HUES6 (cell line): ENCODE measurements at regions not wholly inside any gene's neighbourhood (a gene's known extent, or its start where the extent isn't known, plus 50 kb on each side); places are given as distances from the start of the nearest gene placed in this dataset.

ENCODE experiments used
- H3K27ac ChIP-seq: 2 replicates; pipeline ENCODE4 v1.7.0; 2013; ENCODE audit warnings: low read depth, mild to moderate bottlenecking, low read length, inconsistent platforms
- H3K27me3 ChIP-seq: 2 replicates; pipeline ENCODE4 v1.6.1; 2013; ENCODE audit warnings: low read length; ENCODE audit not compliant: control insufficient read depth, insufficient read depth
- H3K36me3 ChIP-seq: 2 replicates; pipeline ENCODE4 v1.6.1; 2013; ENCODE audit warnings: low read length; ENCODE audit not compliant: control insufficient read depth, insufficient read depth
- H3K4me1 ChIP-seq: 2 replicates; pipeline ENCODE4 v1.6.1; 2013; ENCODE audit warnings: low read length; ENCODE audit not compliant: control insufficient read depth, insufficient read depth
- H3K4me3 ChIP-seq: 2 replicates; pipeline ENCODE4 v1.5.1; 2013; ENCODE audit warnings: low read depth, low read length
- H3K9ac ChIP-seq: one replicate; pipeline ENCODE4 v1.6.1; 2013; ENCODE audit warnings: mild to moderate bottlenecking, low read length
- H3K9me3 ChIP-seq: 2 replicates; pipeline ENCODE4 v1.6.1; 2013; ENCODE audit warnings: low read depth, low read length; ENCODE audit not compliant: control insufficient read depth, insufficient read depth

DNA sequence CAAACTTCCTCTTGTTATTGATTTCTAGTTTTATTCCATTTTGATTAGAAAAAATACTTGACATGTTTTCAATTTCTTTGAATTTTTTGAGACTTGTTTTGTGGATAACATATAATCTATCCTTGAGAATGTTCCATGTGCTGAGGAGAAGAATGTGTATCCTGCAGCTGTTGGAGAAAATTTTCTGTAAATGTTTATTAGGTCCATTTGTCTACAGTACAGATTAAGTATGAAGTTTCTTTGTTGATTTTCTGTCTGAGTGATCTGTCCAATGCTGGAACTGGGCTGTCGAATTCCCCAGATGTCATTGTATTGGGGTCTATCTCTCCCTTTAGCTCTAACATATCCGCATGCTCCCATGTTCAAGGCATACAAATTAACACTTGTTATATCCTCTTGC is 251.2 kb downstream of the CSNK1G3 start:
- Histone ChIP-seq H3K9ac (no peak overlapping the region), H3K36me3 (no peaks in the 10 kb centered on the region), H3K27me3 (no peaks in the 10 kb centered on the region), H3K27ac (no peak overlapping the region), H3K4me3 (no peak overlapping the region), H3K9me3 (peaks cover 11% of the 10 kb centered on the region), H3K4me1 (no peaks in the 10 kb centered on the region)

DNA sequence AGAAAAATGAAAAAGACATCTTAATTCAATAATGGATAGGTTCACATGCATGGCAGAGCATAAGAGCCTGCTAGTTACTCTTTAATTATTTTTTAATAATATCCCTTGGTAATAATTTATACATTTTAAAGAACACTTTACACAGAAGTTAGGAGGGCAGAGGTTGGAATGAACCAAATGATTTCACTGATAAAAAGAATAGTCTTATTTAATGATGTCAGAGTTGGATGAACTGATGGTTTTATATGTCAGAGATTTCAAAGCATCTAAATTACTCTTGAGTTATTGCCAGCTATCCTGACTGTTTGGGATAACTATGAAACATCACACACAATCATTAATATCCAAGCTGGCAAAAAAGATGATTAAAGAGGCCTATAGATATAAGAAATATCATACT is 244.8 kb downstream of the CSNK1G3 start:
- Histone ChIP-seq H3K4me1 (peaks cover 20% of the 10 kb centered on the region), H3K36me3 (no peaks in the 10 kb centered on the region), H3K9ac (no peak overlapping the region), H3K4me3 (no peak overlapping the region), H3K27ac (no peak overlapping the region), H3K9me3 (peaks cover 7% of the 10 kb centered on the region; the same call in 1 of the 2 replicates), H3K27me3 (no peaks in the 10 kb centered on the region)

DNA sequence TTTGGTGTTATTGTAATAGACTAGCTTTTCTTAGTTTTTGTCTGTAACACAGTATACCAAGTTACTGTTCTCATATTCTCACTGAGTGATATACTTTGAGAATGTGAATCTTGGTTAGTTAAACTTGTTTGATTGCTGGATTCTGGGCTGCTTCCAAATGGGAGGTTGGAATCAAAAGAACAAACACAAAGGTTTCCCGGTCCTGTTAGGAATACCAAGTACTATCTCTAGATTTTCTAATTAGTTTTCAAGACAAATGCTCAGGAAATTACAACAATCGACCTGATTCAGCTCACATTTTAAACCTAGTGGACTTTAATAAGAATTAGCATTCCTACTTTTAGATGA is 244.3 kb downstream of the CSNK1G3 start:
- no peaks in the 10 kb centered on the region for H3K27me3 ChIP-seq
- H3K36me3 ChIP-seq = no peaks in the 10 kb centered on the region
- no peak overlapping the region for H3K9ac ChIP-seq
- H3K9me3 ChIP-seq = peaks cover 7% of the 10 kb centered on the region; the same call in 1 of the 2 replicates
- no peak overlapping the region for H3K27ac ChIP-seq
- H3K4me1 ChIP-seq = peaks cover 20% of the 10 kb centered on the region
- no peak overlapping the region for H3K4me3 ChIP-seq

DNA sequence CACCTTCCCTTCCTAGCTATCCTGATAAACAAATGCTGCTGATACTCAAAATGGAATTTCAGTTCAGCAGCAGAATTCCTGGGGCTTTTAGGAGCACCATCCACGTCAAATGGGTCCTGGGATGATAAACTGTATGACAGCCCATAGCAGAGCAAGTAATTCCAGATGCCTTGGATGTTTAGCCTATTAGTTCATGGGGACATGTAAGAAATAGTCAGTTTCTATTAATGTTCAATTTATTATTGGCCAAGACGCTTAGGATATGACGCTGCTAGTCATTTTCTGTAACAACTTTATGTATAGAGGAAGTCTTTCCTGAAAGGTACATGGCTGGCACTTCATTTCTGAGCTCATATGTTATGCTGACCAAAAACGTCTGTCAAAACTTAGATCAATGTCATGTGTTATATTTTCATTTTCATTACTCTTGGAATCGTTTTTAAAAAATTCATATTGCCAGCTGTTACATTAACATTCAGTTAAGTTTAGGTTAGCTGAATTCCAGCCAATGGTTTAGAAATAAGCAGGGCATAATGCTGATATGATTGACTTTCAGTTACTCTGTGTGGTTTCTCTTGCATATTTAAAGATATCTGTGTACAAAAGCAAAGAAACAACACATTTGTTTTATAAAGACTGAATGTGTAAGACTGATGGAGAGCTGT is 243.8 kb downstream of the CSNK1G3 start:
- Histone ChIP-seq H3K27me3 (no peaks in the 10 kb centered on the region), H3K4me3 (no peak overlapping the region), H3K4me1 (peaks cover 20% of the 10 kb centered on the region), H3K27ac (no peak overlapping the region), H3K36me3 (no peaks in the 10 kb centered on the region), H3K9ac (no peak overlapping the region), H3K9me3 (peaks cover 7% of the 10 kb centered on the region; the same call in 1 of the 2 replicates)

DNA sequence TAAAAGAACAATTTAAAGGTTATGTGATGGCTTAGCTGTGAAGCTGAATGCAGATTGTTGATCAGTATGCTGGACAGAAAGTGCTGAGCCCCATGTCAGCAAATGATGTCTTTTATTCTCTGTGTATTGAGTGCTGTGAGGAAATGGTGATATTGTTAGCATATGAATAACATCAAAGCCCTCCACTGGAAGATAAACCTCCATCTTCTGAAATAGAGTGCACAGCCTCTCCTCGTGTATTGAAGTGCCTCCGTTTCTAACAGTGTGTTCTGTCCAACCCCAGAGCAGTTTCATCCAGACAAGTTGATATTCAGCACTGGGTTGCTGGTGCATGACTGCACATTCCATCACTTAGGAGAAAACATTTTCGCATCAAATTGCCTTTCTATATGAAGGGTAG is 242.9 kb downstream of the CSNK1G3 start:
- H3K4me3 ChIP-seq = no peak overlapping the region
- H3K27me3 ChIP-seq = no peaks in the 10 kb centered on the region
- no peak overlapping the region for H3K9ac ChIP-seq
- H3K36me3 ChIP-seq = no peaks in the 10 kb centered on the region
- H3K9me3 ChIP-seq = peaks cover 7% of the 10 kb centered on the region; the same call in 1 of the 2 replicates
- no peak overlapping the region for H3K27ac ChIP-seq
- H3K4me1 ChIP-seq = peaks cover 20% of the 10 kb centered on the region

DNA sequence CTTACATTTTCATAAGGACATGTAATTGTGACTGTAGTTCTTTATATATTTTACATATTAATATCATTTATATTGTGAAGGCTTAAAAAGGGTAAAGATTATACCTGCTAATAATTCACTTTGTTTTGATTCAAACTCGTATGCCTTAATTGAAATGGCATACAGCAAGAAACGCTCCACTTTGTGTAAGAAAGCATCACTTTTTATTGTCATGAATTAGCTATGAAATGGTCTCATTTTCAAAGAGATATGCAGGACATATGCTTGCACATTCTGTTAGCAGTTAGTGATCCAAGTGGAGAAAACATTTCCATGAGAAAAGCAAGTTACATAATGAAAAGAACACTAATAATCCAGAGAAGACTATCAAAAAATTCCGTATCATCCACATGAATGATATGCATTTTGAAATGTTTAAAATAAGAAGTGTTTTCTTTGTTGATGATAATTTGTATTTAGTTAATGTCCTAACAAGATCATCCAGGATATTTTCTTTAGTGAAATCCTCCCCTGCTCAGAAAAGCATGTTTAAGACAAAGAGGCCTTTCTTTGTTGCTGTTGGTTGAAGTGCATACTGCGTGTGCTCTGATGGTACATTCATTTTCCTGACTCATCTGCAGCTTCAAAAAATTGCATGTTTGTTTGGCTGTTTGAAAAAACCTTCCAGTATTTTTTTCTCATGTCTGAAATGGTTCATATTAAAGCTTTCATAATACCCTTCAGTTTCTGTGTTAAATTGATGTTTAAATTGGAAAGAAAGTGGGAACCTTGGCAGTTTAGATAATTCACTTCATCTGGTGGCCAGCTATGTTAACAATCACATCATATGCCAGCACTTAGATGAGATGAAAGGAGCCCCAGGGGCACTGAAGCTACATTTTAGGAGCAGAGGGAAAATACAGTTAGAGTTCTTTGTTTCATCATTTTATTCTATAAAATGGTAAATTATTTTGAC is 242.2 kb downstream of the CSNK1G3 start:
- H3K9me3 ChIP-seq = peaks cover 7% of the 10 kb centered on the region; the same call in 1 of the 2 replicates
- H3K27me3 ChIP-seq = no peaks in the 10 kb centered on the region
- H3K4me1 ChIP-seq = peaks cover 20% of the 10 kb centered on the region
- H3K27ac ChIP-seq = no peak overlapping the region
- H3K36me3 ChIP-seq = no peaks in the 10 kb centered on the region
- no peak overlapping the region for H3K4me3 ChIP-seq
- no peak overlapping the region for H3K9ac ChIP-seq

DNA sequence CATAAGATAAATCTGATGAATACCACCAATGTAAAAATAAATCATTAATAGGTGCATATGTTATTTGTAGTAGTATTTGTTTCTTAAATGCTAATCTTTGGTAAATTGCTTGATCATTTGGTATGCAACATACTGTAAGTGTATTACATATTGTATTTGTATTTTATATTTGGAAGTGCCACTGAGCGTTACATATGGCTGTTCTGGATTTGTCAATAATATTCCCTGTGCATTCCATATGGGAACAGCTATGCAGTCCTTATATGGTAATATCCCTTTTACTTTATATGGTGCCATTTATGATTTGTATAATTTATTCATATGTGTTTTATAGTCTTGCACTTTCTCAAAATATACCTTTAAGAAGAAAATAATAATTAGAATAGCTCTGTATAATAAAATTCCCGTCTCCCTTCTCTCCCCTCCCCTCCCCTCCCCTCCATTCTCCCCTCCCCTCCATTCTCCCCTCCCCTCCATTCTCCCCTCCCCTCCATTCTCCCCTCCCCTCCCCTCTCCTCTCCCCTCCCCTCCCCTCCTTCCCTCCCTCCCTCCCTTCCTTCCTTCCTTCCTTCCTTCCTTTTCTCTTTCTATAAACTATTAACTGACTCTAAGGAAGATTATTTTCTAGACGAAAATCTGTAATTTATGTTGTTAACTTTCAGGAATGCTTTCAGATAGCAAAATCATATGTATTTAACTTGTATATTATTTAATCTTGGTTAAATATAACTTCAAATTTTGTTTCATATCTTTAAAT is 241.4 kb downstream of the CSNK1G3 start:
- no peak overlapping the region for H3K4me3 ChIP-seq
- H3K9ac ChIP-seq = no peak overlapping the region
- H3K27ac ChIP-seq = no peak overlapping the region

DNA sequence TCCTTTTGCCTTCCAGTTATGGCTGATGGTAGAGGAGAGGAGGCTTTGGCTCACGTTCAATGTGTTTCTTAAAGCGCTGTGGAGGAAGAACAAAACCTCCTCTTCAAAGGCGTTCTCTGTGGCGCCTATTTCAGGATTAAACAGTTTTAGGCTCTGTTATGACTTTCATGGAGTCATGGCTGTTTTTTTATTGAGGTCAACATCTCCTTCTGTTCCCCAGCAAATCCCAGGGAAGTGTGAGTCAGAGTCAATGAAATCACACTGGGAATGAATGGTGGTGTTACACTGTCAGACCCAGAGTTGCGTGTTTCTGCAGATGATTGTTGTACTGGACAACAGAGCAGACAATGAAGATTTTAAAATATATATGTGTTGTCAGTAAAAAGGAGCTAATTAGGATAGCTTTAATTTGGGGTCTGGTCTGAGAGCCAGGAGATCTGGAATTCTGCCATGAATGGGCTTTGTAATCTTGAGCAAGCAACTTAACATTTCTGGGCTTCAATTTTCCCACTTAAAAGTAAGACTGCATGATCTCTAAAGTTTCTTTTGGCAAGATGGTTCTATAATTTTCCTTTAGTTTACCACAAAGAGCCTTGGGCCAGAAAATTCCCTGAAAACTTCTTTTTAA is 240.7 kb downstream of the CSNK1G3 start:
- H3K36me3 ChIP-seq = no peaks in the 10 kb centered on the region
- H3K9ac ChIP-seq = no peak overlapping the region
- no peak overlapping the region for H3K4me3 ChIP-seq
- H3K4me1 ChIP-seq = peaks cover 20% of the 10 kb centered on the region
- no peaks in the 10 kb centered on the region for H3K27me3 ChIP-seq
- no peak overlapping the region for H3K27ac ChIP-seq
- H3K9me3 ChIP-seq = no peaks in the 10 kb centered on the region

More for the DNA sequence above, 241.4 kb downstream of the CSNK1G3 start:
- H3K36me3 ChIP-seq = no peaks in the 10 kb centered on the region
- peaks cover 20% of the 10 kb centered on the region for H3K4me1 ChIP-seq
- peaks cover 2% of the 10 kb centered on the region; the same call in 1 of the 2 replicates for H3K9me3 ChIP-seq
- no peaks in the 10 kb centered on the region for H3K27me3 ChIP-seq

DNA sequence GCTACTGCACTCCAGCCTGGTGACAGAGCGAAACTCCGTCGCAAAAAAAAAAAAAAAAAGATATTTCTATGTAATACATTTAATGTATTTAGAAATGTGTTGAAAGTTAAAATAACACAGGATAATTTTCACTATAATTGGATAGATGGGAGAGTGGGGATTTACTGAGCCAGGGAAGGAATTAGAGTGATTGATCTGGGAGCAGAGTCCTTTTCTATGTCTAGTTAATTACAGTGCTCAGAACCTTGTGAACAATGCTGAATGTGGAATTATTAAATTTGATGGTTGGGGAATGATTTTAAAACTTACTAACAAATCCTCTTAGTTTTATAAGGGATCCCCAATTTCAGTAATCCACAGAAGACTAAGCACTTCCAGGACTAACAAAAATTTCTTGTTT is 239.7 kb downstream of the CSNK1G3 start:
- Histone ChIP-seq H3K36me3 (no peaks in the 10 kb centered on the region), H3K4me1 (peaks cover 24% of the 10 kb centered on the region), H3K27ac (no peak overlapping the region), H3K4me3 (no peak overlapping the region), H3K9me3 (no peaks in the 10 kb centered on the region), H3K27me3 (no peaks in the 10 kb centered on the region), H3K9ac (no peak overlapping the region)

DNA sequence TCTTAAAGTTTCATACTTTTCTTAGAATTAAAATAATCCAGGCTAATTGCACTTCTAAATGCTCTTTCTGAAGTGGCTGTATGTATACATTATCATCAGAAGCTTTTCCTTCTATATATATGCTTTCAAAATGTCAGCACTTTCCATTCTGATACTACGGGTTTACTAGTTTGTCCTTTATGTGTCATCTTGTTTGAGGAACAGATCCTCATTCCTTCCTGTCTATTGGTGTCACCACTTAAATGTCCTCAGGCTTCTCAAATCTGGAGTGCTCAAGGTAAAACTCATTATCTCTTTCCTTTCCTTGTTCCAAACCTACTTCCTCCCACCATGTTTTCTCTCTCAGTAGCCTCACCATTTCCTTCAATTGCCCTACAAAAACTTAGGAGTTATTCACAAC is 236.3 kb downstream of the CSNK1G3 start:
- no peaks in the 10 kb centered on the region for H3K27me3 ChIP-seq
- no peaks in the 10 kb centered on the region for H3K36me3 ChIP-seq
- no peaks in the 10 kb centered on the region for H3K9me3 ChIP-seq
- H3K27ac ChIP-seq = no peak overlapping the region
- no peak overlapping the region for H3K4me3 ChIP-seq
- no peak overlapping the region for H3K9ac ChIP-seq
- H3K4me1 ChIP-seq = peaks cover 6% of the 10 kb centered on the region; the same call in 1 of the 2 replicates
